ENCODE measurements at regions not wholly inside any gene's neighbourhood (a gene's known extent, or its start where the extent isn't known, plus 50 kb on each side); places are given as distances from the start of the nearest gene placed in this dataset.
"Not testable (repeated sequence)": the region's sequence is repeated elsewhere in the genome, so short reads cannot be mapped to it uniquely, and the experiment has no call there.

GRCh38 chr5:99562937-99563627 lies 634.3 kb upstream of the CHD1 start:
- DNase-seq; intact Hi-C loops (cut with DNase I): not testable (repeated sequence)

- DNase-seq, result no peak
- intact Hi-C loops (cut with DNase I), result no loop called here
Observed at GRCh38 chr5:99553211-99553810, 624.5 kb upstream of the CHD1 start.

DNA sequence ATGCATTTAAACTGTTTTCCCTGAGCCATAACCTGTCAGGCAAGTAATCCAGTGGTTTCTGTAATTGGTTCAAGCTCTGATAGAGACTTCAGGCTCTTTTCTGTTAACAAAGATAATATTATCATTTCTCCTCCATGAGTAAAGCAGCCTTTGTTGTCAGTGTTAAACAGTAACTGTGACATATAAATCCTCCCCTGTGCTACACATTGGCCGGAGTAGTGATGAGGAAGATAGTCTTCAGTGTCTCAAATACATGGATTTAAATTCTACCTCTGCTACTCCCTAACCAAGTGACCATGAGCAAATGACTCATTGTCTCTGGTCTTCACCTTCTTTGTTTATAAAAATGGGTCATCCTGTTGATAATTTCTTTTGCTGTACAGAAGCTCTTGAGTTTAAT lies 615.5 kb upstream of the CHD1 start:
- intact Hi-C loops (cut with DNase I), result no loop called here

DNA sequence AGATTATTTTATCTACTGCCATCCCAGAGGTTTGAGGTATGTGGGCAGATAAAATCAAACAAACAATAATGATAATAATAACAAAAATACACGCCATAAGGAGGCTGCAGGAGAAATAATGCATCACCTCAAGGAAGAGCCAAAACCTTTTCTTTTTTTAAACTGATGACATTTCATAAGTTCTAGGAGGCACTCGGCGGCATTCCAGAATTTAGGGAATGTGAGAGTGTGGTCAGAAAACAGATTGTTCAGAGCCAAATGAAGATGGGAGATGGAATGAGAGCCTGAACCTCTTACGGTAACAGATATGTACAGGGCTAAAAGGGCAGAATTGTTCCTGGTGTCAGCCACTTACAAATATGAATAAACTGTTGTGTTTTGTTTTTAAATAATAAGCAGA lies 615.0 kb upstream of the CHD1 start:
- intact Hi-C loops (cut with DNase I), result no loop called here

More for the DNA sequence above, 615.5 kb upstream of the CHD1 start:
- no peak for DNase-seq

DNA sequence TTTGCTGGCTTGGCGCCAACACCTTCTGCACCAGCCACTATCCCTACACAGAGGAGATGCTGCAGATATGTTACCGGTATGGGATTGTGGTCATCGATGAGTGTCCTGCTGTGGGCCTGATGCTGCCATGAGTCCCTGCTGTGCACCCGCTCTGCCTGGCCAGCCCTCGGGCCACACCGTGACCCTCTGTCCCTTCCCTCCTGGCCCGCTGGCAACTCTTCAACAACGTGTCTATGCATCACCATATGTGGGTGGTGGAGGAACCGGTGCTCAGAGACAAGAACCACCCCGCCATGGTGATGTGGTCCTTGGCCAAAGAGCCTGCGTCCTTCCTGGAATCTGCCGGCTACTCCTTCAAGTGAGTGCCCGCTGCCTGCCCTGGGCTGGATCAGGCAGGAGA lies 605.4 kb upstream of the CHD1 start:
- intact Hi-C loops (cut with DNase I); DNase-seq: not testable (repeated sequence)

More for the DNA sequence above, 615.0 kb upstream of the CHD1 start:
- DNase-seq, result no peak

DNA sequence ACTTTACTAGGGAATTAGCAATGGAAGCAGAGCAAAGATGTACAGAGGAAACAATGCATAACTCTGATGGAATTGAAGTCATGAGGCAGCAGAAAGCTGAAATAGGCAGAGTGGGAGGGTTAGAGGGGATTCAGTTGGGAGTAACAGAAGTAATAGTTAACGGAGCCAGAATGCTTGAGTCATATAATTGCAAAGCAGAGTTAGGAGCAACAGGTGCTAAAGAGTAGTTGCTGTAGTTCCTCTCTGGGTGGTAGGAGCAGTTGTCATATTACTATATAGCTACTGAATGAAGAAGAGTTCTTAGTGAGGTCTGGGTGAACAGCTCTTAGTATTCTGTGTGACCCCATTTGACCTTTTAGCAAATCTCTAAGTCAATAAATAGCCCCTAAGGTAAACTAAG lies 592.9 kb upstream of the CHD1 start:
- DNase-seq, result peak in 2 of 42 donors; percentile 3 to 10
- intact Hi-C loops (cut with DNase I), result not testable (repeated sequence)

DNA sequence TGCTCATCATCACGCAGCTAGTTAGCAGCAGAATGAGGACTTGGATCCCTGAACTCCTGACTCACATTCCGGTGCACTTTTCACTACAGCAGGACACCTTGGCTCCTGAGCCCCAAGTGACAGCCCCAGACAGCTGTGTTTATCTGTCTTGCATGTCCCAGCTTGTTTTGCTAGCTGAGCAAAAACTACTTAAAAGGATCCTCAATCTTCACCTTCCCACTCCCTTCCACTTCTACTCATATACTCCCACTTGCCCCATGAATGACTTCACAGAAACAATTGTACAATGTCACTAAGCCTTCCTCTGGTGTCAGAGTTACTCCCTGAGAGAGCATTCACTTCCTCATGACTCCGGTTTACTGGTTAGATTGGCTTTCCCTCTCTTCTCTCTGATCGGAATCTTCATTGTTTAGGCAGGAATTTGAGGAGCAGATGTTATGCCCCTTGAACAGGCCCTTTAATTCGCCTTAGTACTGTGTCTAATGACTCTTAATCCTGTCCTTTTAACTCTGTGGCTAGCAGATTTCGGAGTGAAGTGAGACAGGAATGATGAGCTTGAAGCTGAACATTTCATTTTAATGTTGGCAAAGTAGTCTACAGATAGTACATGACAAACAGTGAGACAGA lies 587.2 kb upstream of the CHD1 start:
- intact Hi-C loops (cut with DNase I); DNase-seq: not testable (repeated sequence)

- DNase-seq; intact Hi-C loops (cut with DNase I): not testable (repeated sequence)
Observed at GRCh38 chr5:99510237-99510866, 581.5 kb upstream of the CHD1 start.

DNA sequence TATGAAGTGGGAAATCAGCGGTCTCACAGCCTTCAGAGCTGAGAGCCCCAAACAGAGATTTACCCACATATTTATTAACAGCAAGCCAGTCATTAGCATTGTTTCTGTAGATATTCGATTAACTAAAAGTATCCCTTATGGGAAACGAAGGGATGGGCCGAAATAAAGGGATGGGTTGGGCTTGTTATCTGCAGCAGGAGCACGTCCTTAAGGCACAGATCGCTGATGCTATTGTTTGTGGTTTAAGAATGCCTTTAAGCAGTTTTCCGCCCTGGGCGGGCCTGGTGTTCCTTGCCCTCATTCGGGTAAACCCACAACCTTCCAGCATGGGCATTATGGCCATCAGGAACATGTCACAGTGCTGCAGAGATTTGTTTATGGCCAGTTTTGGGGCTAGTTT lies 580.3 kb upstream of the CHD1 start:
- DNase-seq; intact Hi-C loops (cut with DNase I): not testable (repeated sequence)

DNA sequence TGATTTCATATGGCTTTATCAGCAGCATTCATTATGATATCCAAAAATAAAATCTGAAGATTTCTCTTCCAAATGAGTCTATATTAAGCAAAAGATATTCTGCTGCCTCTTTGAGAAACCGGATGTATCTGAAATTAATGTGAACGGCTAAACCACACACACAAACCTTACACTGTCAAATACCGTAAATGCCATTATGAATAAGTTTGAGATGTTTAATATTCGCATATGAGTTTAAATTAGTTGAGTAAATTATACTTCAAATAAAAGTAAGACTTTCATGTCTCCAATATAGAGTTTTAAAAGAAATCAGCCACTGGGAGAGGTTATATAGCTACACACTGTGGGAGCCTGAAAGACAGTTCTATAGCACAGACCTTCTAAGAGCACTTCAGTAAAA lies 566.6 kb upstream of the CHD1 start:
- intact Hi-C loops (cut with DNase I); DNase-seq: not testable (repeated sequence)

GRCh38 chr5:99478450-99478849 lies 549.6 kb upstream of the CHD1 start:
- DNase-seq; intact Hi-C loops (cut with DNase I): not testable (repeated sequence)

- DNase-seq; intact Hi-C loops (cut with DNase I): not testable (repeated sequence)
Observed at GRCh38 chr5:99473328-99473727, 544.5 kb upstream of the CHD1 start.

DNA sequence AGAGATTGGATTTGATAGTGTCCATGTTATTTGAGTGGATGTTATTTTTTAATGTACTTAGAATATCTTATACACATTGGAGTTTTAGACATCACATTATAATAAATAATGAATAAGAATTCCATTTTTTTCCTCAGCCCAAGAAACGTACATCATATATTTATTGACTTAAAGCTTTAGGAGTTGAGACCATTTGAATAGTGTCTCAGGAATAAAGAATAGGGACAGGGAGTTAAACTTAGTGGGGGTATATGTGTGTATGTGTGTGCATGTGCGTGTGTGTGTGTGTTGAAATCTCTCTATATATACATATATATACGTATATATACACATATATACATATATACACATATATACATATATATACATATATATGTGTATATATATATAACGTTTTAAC lies 542.9 kb upstream of the CHD1 start:
- DNase-seq; intact Hi-C loops (cut with DNase I): not testable (repeated sequence)

- DNase-seq, result not testable (repeated sequence)
Observed at GRCh38 chr5:99471178-99471577, 542.4 kb upstream of the CHD1 start.

GRCh38 chr5:99470636-99471035 lies 541.8 kb upstream of the CHD1 start:
- DNase-seq; intact Hi-C loops (cut with DNase I): not testable (repeated sequence)

More at GRCh38 chr5:99471178-99471577, 542.4 kb upstream of the CHD1 start:
- intact Hi-C loops (cut with DNase I), result not testable (repeated sequence)

- DNase-seq, result no peak
- intact Hi-C loops (cut with DNase I), result no loop called here
Observed at GRCh38 chr5:99460701-99461100, 531.9 kb upstream of the CHD1 start.

GRCh38 chr5:99453196-99453595 lies 524.4 kb upstream of the CHD1 start:
- intact Hi-C loops (cut with DNase I), result no loop called here
- DNase-seq, result no peak

DNA sequence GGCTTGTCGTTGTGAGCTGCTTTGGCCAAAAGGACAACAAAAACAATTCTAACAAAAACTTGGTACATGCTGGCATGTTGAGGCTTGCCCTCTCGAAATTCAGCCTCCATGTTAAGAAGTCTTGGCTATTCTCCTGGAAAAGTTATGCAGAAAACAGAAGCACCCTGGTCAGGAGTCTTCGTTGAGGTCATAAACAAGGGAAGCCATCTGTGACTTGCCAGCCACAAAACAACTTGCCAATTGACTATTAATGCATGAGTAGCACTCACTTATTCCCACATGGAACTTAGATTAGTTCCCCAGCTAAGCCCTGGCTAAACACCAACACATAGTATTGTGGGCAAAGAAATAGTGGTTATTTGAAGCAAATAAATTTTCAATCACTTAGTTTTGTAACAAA lies 521.0 kb upstream of the CHD1 start:
- intact Hi-C loops (cut with DNase I), result no loop called here
- peak in 1 of 42 donors; percentile 3 for DNase-seq

- intact Hi-C loops (cut with DNase I), result no loop called here
- no peak for DNase-seq
Observed at GRCh38 chr5:99445805-99446204, 517.0 kb upstream of the CHD1 start.

DNA sequence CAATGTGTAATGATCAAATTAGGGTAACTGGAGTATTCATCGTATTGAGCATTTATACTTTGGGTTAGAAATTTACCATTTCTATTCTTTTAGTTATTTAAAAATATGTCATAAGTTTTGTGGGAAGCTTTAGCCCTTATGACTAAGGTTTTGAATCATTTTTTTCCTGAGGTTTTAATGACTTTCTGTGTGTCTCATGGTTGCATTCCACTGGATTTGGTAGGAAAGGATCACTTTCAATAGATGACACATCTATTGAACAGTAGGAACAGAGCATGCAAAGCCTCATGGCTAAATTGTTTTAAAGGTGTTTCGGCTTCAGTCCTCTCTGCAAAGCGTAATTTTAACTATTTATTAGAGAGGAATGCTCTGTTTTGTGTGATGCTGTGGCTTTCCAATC lies 512.4 kb upstream of the CHD1 start:
- DNase-seq, result no peak
- intact Hi-C loops (cut with DNase I), result no loop called here

Measured in head of caudate nucleus (tissue), 42 donors.